K562 (cell line): ENCODE measurements at regions not wholly inside any gene's neighbourhood (a gene's known extent, or its start where the extent isn't known, plus 50 kb on each side); places are given as distances from the start of the nearest gene placed in this dataset.
A peak's percentile ranks its signal among the peaks of the same experiment; 100 is the strongest.

Experiments
- ATAC-seq: fragments of 200-7000 bp; cut with Tn5 transposase; 3 replicates; pipeline ENCODE4 v1.9.1; 2020; ENCODE audit warnings: moderate library complexity
- BruUV-seq: library from RNA; stranded (reverse); fragments of 400-500 nt; replicated peaks from 2 replicates; lab custom pipeline; 2021; lab: Mats Ljungman, UMichigan
- CTCF ChIA-PET: fragments of 300-600 bp; formaldehyde crosslinking; extraction: SDS; loops from one replicate; lab custom pipeline; 2021; ENCODE audit warnings: low intra/inter-chr PET ratio; lab: Yijun Ruan, JAX
- POLR2A ChIA-PET: fragments of 300-600, 350-650 bp; sonication (Branson Sonifier 250); formaldehyde crosslinking; extraction: SDS; loops from one replicate; lab custom pipeline; 2021; ENCODE audit warnings: antibody characterized with exemption, inconsistent platforms; lab: Yijun Ruan, JAX
- DNase-seq, 4 experiments: peaks; one replicate each; pipeline versions ENCODE4 v3.0.0 to v3.0.0-alpha.2; 2011 to 2018; ENCODE audit warnings: low spot score in 3 of 4, mixed read lengths in 3 of 4; ENCODE audit errors: extremely low read depth in 1 of 4
- FAIRE-seq: peaks from 2 replicates; lab custom pipeline; 2011; peaks lifted over from hg19 to GRCh38; lab: Jason Lieb, UNC
- H2AFZ ChIP-seq: 2 replicates; pipeline ENCODE4 v1.6.0; 2011; ENCODE audit warnings: low read depth, low read length, control low read depth, inconsistent platforms
- H3K27ac ChIP-seq: fragments of 200-600 bp; 3 replicates; pipeline ENCODE4 v1.8.0; 2011; ENCODE audit warnings: low read depth, mild to moderate bottlenecking, control low read depth, inconsistent platforms, low read length, moderate library complexity, mixed read lengths; ENCODE audit errors: extremely low read depth
- H3K27me3 ChIP-seq, 2 experiments: fragments of 300-600 bp in 1 of 2; 2 replicates in 1 of 2; 3 replicates in 1 of 2; pipeline versions ENCODE4 v1.6.0 to v1.8.0; 2011; ENCODE audit warnings: inconsistent platforms in 2 of 2, low read length in 2 of 2, mild to moderate bottlenecking in 1 of 2, mixed read lengths in 1 of 2, moderate library complexity in 1 of 2; ENCODE audit not compliant: control insufficient read depth in 2 of 2, insufficient read depth in 2 of 2
- H3K36me3 ChIP-seq: fragments of 300-600 bp; 3 replicates; pipeline ENCODE4 v1.8.0; 2011; ENCODE audit warnings: mild to moderate bottlenecking, low read length, inconsistent platforms; ENCODE audit not compliant: control insufficient read depth, insufficient read depth
- H3K4me1 ChIP-seq, 2 experiments: fragments of 200-600 bp in 1 of 2; replicated peaks in 1 of 2; 2 replicates in 1 of 2; 3 replicates in 1 of 2; pipeline versions ENCODE4 v1.5.1 to v1.8.0; 2011; ENCODE audit warnings: inconsistent platforms in 2 of 2, low read length in 2 of 2, mild to moderate bottlenecking in 1 of 2, mixed read lengths in 1 of 2, moderate library complexity in 1 of 2; ENCODE audit not compliant: control insufficient read depth in 2 of 2, insufficient read depth in 2 of 2
- H3K4me2 ChIP-seq: 2 replicates; pipeline ENCODE4 v1.6.1; 2011; ENCODE audit warnings: low read length, control low read depth, inconsistent platforms, mixed read lengths; ENCODE audit not compliant: insufficient read depth
- H3K4me3 ChIP-seq: fragments of 200-600 bp; sonication (generic), shearing (Covaris generic); 2 replicates; pipeline ENCODE4 v1.5.1; 2016; ENCODE audit warnings: control low read depth, inconsistent platforms
- H3K79me2 ChIP-seq: fragments of 200-600 bp; 3 replicates; pipeline ENCODE4 v1.8.0; 2011; ENCODE audit warnings: low read length, inconsistent platforms; ENCODE audit not compliant: control insufficient read depth, insufficient read depth
- H3K9ac ChIP-seq, 2 experiments: 2 replicates each; pipeline versions ENCODE4 v1.6.0 to v1.6.1; 2011; ENCODE audit warnings: low read depth in 2 of 2, low read length in 2 of 2, control low read depth in 1 of 2, inconsistent platforms in 1 of 2, mild to moderate bottlenecking in 1 of 2, mixed read lengths in 1 of 2; ENCODE audit not compliant: insufficient read depth in 1 of 2
- H3K9me1 ChIP-seq: one replicate; pipeline ENCODE4 v1.6.0; 2011; ENCODE audit warnings: inconsistent platforms, mild to moderate bottlenecking, low read length, moderate library complexity; ENCODE audit not compliant: control insufficient read depth, insufficient read depth
- H3K9me3 ChIP-seq: replicated peaks from 2 replicates; pipeline ENCODE4 v1.5.1; 2011; ENCODE audit warnings: low read depth, low read length, inconsistent platforms; ENCODE audit not compliant: control insufficient read depth, insufficient read depth
- H4K20me1 ChIP-seq: replicated peaks from 2 replicates; pipeline ENCODE4 v1.6.1; 2011; ENCODE audit warnings: low read length, inconsistent platforms, mixed read lengths; ENCODE audit not compliant: control insufficient read depth, insufficient read depth
- RFX7 ChIP-seq: fragments of 250-450 bp; sonication (Bioruptor Pico); IDR thresholded peaks from 2 replicates; pipeline ENCODE4 v1.5.1; 2021; ENCODE audit warnings: mild to moderate bottlenecking
- ZBTB11 ChIP-seq, 3 experiments: fragments of 200-800 bp in 1 of 3; fragments of 250-450 bp in 1 of 3; fragments of 450-650 bp in 1 of 3; sonication (Bioruptor Pico) in 1 of 3; sonication (Bioruptor generic) in 1 of 3; formaldehyde crosslinking in 1 of 3; IDR thresholded peaks; 2 replicates each; pipeline versions ENCODE4 v1.6.1 to v1.8.0; 2016 to 2022; ENCODE audit warnings: mild to moderate bottlenecking in 2 of 3, missing genetic modification characterization in 2 of 3, missing compliant biosample characterization in 1 of 3, moderate library complexity in 1 of 3
- WGBS: fragments of 100-300 bp; shearing (Covaris generic); methylation state at CpG from one replicate; pipeline ENCODE4 v1.1.6; 2016; ENCODE audit warnings: low coverage, mixed read lengths; ENCODE audit not compliant: insufficient coverage; ENCODE audit errors: missing lambda C conversion rate; 5-methylcytosine and 5-hydroxymethylcytosine counted together
- in situ Hi-C: fragments of 300-500 bp; cut with MboI; formaldehyde crosslinking; loops from 4 replicates; pipeline ENCODE4 v1.15.0; 2018; ENCODE audit warnings: inconsistent platforms, mixed read lengths
- intact Hi-C: fragments of 100-400 bp; cut with micrococcal nuclease; formaldehyde crosslinking; loops from 2 replicates; pipeline ENCODE4 v1.14.2; 2022

DNA sequence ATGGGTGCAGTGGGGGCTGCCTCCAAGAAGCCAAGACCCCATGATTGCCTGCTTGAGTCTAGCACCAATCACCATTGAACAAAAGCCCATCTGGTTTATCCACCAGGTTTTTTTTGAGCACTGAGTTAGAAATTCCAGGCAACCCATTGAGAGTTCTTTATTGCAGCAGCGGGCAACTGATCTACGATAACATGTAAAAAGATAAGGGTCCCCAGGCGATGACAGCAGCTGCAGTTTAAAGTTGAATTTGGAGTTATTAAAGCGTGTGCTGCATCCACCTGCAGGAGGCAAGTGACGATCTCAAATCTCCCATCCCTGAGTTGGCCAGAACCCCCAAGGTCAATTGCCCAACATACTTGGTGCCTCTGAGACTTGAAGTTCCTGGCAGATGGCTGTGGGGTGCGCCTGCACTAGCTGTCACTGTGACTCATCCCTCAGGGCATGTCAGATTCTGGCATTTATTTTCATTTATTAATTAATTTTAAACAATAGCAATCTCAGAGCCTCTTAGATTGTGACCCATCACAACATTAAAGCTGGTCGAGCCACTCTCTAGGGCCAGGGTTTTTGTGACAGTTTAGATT lies 290.4 kb upstream of the SULF2 start:
- FAIRE-seq (no peak), DNase-seq (no peak), ATAC-seq (no peak)
- no peak overlapping the region for H3K4me2 ChIP-seq
- no peaks in the 10 kb centered on the region for H3K4me1 ChIP-seq
- intact Hi-C loops = no loop called here
- H4K20me1 ChIP-seq = 0 out of 2 replicates have a peak, but pooled peaks cover 5% of the 10 kb centered on the region
- H3K9me3 ChIP-seq = no peaks in the 10 kb centered on the region
- no peak overlapping the region for H3K27ac ChIP-seq
- POLR2A ChIA-PET = no interaction called here
- BruUV-seq = no TSS peak
- no peak overlapping the region for H3K4me3 ChIP-seq
- no peak overlapping the region for H3K9ac ChIP-seq
- H2AFZ ChIP-seq = no peak overlapping the region
- H3K79me2 ChIP-seq = no peaks in the 10 kb centered on the region
- 0% methylated on average over 6 of the region's 7 CpGs for WGBS
- CTCF ChIA-PET = no interaction called here
- no peaks in the 10 kb centered on the region for H3K9me1 ChIP-seq
- H3K27me3 ChIP-seq = peaks cover 0 to 9% of the 10 kb centered on the region in 2 experiments; a peak in 2 of 5 replicates
- no peaks in the 10 kb centered on the region for H3K36me3 ChIP-seq
- TF ChIP-seq RFX7 (CRISPR knock-in tag) = no peak
- TF ChIP-seq ZBTB11 (CRISPR knock-in tag; IDR thresholded peaks at IDR 0.05) = 0 out of 6 replicates have a peak, but pooled peaks of 1 of the 3 experiments have one; percentile 32
- in situ Hi-C loops = no loop called here
